HG03095 (cell line): ENCODE measurements at regions not wholly inside any gene's neighbourhood (a gene's known extent, or its start where the extent isn't known, plus 50 kb on each side); places are given as distances from the start of the nearest gene placed in this dataset.

ENCODE experiments used
- ATAC-seq: cut with Tn5 transposase; IDR thresholded peaks from one replicate; pipeline ENCODE4 v1.9.1; 2021; ENCODE audit warnings: moderate library complexity; ENCODE audit not compliant: unreplicated experiment

GRCh38 chr10:128461991-128462390 lies 335.8 kb upstream of the MKI67 start:
- no peak for ATAC-seq

GRCh38 chr10:128462844-128463243 lies 336.6 kb upstream of the MKI67 start:
- no peak for ATAC-seq

GRCh38 chr10:128463991-128464760 lies 338.0 kb upstream of the MKI67 start:
- no peak for ATAC-seq

- no peak for ATAC-seq
These were observed 339.5 kb upstream of the MKI67 start for GRCh38 chr10:128465697-128466096.

GRCh38 chr10:128466831-128467371 lies 340.7 kb upstream of the MKI67 start:
- no peak for ATAC-seq

- no peak for ATAC-seq
These were observed 342.2 kb upstream of the MKI67 start for GRCh38 chr10:128468462-128468861.

GRCh38 chr10:128469515-128469914 lies 343.3 kb upstream of the MKI67 start:
- no peak for ATAC-seq

GRCh38 chr10:128470321-128470965 lies 344.2 kb upstream of the MKI67 start:
- ATAC-seq = no peak

- ATAC-seq = no peak
These were observed 344.9 kb upstream of the MKI67 start for GRCh38 chr10:128471151-128471550.

- no peak for ATAC-seq
These were observed 346.0 kb upstream of the MKI67 start for GRCh38 chr10:128472196-128472595.

- ATAC-seq = no peak
These were observed 347.2 kb upstream of the MKI67 start for GRCh38 chr10:128473396-128473795.

GRCh38 chr10:128473911-128474310 lies 347.7 kb upstream of the MKI67 start:
- ATAC-seq = no peak

- no peak for ATAC-seq
These were observed 348.3 kb upstream of the MKI67 start for GRCh38 chr10:128474571-128474970.

GRCh38 chr10:128475686-128476367 lies 349.6 kb upstream of the MKI67 start:
- ATAC-seq = no peak

GRCh38 chr10:128476368-128476725 lies 350.1 kb upstream of the MKI67 start:
- ATAC-seq = no peak

- no peak for ATAC-seq
These were observed 350.6 kb upstream of the MKI67 start for GRCh38 chr10:128476845-128477244.

GRCh38 chr10:128480601-128481000 lies 354.4 kb upstream of the MKI67 start:
- ATAC-seq = no peak

- ATAC-seq = no peak
These were observed 355.1 kb upstream of the MKI67 start for GRCh38 chr10:128481152-128481840.

- ATAC-seq = no peak
These were observed 355.8 kb upstream of the MKI67 start for GRCh38 chr10:128482052-128482451.

GRCh38 chr10:128483216-128483615 lies 357.0 kb upstream of the MKI67 start:
- ATAC-seq = no peak

- no peak for ATAC-seq
These were observed 357.8 kb upstream of the MKI67 start for GRCh38 chr10:128484041-128484440.
